GM19438 (cell line): ENCODE measurements at regions not wholly inside any gene's neighbourhood (a gene's known extent, or its start where the extent isn't known, plus 50 kb on each side); places are given as distances from the start of the nearest gene placed in this dataset.

Source experiments
- ATAC-seq: cut with Tn5 transposase; IDR thresholded peaks from one replicate; pipeline ENCODE4 v1.9.1; 2021; ENCODE audit warnings: low read depth; ENCODE audit not compliant: unreplicated experiment

GRCh38 chr12:91978143-91978542, 167.5 kb downstream of the BTG1 start:
- ATAC-seq, result no peak

GRCh38 chr12:91975891-91976290, 169.8 kb downstream of the BTG1 start:
- no peak for ATAC-seq

- no peak for ATAC-seq
These were observed 171.0 kb downstream of the BTG1 start for GRCh38 chr12:91974541-91975085.

- no peak for ATAC-seq
These were observed 171.8 kb downstream of the BTG1 start for GRCh38 chr12:91973813-91974212.

GRCh38 chr12:91972896-91973295, 172.8 kb downstream of the BTG1 start:
- no peak for ATAC-seq

- ATAC-seq, result no peak
These were observed 176.9 kb downstream of the BTG1 start for GRCh38 chr12:91968777-91969171.

- no peak for ATAC-seq
These were observed 177.4 kb downstream of the BTG1 start for GRCh38 chr12:91968076-91968776.

- no peak for ATAC-seq
These were observed 178.1 kb downstream of the BTG1 start for GRCh38 chr12:91967590-91967989.

- ATAC-seq, result no peak
These were observed 179.9 kb downstream of the BTG1 start for GRCh38 chr12:91965781-91966180.

GRCh38 chr12:91964501-91964900, 181.1 kb downstream of the BTG1 start:
- ATAC-seq, result no peak

- no peak for ATAC-seq
These were observed 186.4 kb downstream of the BTG1 start for GRCh38 chr12:91959220-91959619.

GRCh38 chr12:91958816-91959215, 186.8 kb downstream of the BTG1 start:
- no peak for ATAC-seq

- ATAC-seq, result no peak
These were observed 190.9 kb downstream of the BTG1 start for GRCh38 chr12:91954747-91955146.

- no peak for ATAC-seq
These were observed 191.3 kb downstream of the BTG1 start for GRCh38 chr12:91954326-91954725.

- ATAC-seq, result no peak
These were observed 192.7 kb downstream of the BTG1 start for GRCh38 chr12:91952916-91953315.

GRCh38 chr12:91951571-91951970, 194.1 kb downstream of the BTG1 start:
- ATAC-seq, result no peak

GRCh38 chr12:91948504-91948903, 197.1 kb downstream of the BTG1 start:
- ATAC-seq, result no peak

GRCh38 chr12:91947459-91947858, 198.2 kb downstream of the BTG1 start:
- no peak for ATAC-seq

GRCh38 chr12:91944637-91945036, 201.0 kb downstream of the BTG1 start:
- no peak for ATAC-seq

GRCh38 chr12:91940826-91941570, 204.6 kb downstream of the BTG1 start:
- ATAC-seq, result no peak

- ATAC-seq, result no peak
These were observed 205.3 kb downstream of the BTG1 start for GRCh38 chr12:91940322-91940721.

- no peak for ATAC-seq
These were observed 207.9 kb downstream of the BTG1 start for GRCh38 chr12:91937706-91938105.
